ENCODE measurements at regions not wholly inside any gene's neighbourhood (a gene's known extent, or its start where the extent isn't known, plus 50 kb on each side); places are given as distances from the start of the nearest gene placed in this dataset.

DNA sequence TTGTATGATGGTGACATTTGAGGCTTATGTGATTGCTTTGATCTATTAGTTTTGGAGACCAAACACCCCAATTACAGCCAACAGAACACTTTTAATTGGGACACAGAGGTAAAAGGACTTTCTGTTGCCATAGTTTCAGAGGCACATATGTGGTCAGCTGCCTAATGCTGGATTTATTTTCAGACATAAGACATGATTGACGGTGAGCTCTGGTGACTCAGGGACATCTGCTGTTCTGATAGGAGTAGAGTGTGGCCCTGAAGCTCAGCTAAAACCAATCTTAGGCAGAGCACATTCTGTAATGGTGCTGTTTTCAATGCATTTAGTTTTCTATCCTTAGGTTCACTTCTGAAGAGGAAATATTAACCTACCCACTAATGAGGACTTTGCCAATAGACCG is 247.1 kb downstream of the UTP18 start:
- TF ChIP-seq, protein P1, sequence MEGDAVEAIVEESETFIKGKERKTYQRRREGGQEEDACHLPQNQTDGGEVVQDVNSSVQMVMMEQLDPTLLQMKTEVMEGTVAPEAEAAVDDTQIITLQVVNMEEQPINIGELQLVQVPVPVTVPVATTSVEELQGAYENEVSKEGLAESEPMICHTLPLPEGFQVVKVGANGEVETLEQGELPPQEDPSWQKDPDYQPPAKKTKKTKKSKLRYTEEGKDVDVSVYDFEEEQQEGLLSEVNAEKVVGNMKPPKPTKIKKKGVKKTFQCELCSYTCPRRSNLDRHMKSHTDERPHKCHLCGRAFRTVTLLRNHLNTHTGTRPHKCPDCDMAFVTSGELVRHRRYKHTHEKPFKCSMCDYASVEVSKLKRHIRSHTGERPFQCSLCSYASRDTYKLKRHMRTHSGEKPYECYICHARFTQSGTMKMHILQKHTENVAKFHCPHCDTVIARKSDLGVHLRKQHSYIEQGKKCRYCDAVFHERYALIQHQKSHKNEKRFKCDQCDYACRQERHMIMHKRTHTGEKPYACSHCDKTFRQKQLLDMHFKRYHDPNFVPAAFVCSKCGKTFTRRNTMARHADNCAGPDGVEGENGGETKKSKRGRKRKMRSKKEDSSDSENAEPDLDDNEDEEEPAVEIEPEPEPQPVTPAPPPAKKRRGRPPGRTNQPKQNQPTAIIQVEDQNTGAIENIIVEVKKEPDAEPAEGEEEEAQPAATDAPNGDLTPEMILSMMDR (IDR thresholded peaks at IDR 0.05 in 8 of 11, conservative IDR thresholded peaks at IDR 0.05 in 3 of 11): no peak
- no peak for TF ChIP-seq POLR2A (IDR thresholded peaks at IDR 0.05)

All from spleen (tissue), 7 donors.